ENCODE measurements at regions not wholly inside any gene's neighbourhood (a gene's known extent, or its start where the extent isn't known, plus 50 kb on each side); places are given as distances from the start of the nearest gene placed in this dataset.

DNA sequence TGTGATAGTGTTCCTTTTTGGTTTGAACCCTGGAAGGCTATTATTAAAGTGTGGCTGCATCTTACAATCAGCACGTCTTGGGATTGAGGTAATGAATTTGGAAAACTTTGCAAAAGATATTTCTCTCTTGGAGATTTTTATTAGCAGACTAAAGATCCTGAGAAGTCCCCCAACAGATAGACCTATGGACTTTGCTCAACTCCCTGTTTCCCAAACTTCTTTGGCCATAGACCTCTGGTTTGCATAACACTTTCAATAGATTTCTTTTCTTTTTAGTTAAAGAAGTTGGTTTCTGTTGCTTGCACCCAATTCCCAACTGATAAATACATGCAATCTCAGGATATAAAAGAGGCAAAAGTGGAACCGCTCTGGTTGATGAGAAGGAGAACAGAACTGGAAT lies 465.8 kb upstream of the PROK2 start:
- Histone ChIP-seq H3K23ac (ENCODE audit: insufficient read length, low read depth, low read length) (no peak overlapping the region), H3K14ac (ENCODE audit: insufficient read depth, low read length) (no peak overlapping the region), H3K56ac (ENCODE audit: insufficient read length, low read depth, low read length) (no peak overlapping the region), H2BK5ac (ENCODE audit: insufficient read length, low read length) (no peak overlapping the region), H4K91ac (ENCODE audit: insufficient read length, low read depth, low read length) (no peak overlapping the region), H3K4ac (ENCODE audit: low read depth, low read length) (no peak overlapping the region), H2BK12ac (ENCODE audit: insufficient read length, low read depth, low read length) (no peak overlapping the region), H2BK120ac (ENCODE audit: low read depth, low read length, poor library complexity, severe bottlenecking) (no peak overlapping the region), H3K79me1 (ENCODE audit: insufficient read depth, low read depth, low read length, poor library complexity, severe bottlenecking) (no peaks in the 10 kb centered on the region), H3K79me2 (ENCODE audit: insufficient read depth, low read length) (no peaks in the 10 kb centered on the region), H3K9me3 (ENCODE audit: control insufficient read depth, low read depth, low read length) (peaks cover 6% of the 10 kb centered on the region), H3K27me3 (ENCODE audit: insufficient read depth, low read length) (no peaks in the 10 kb centered on the region), H2BK20ac (ENCODE audit: low read depth, low read length, poor library complexity, severe bottlenecking) (no peak overlapping the region), H3K23me2 (ENCODE audit: insufficient read length, low read depth, low read length, poor library complexity, severe bottlenecking) (no peaks in the 10 kb centered on the region), H3K18ac (ENCODE audit: insufficient read length, low read depth, low read length) (no peak overlapping the region), H3K9ac (ENCODE audit: extremely low read depth, insufficient read length, low read length) (no peak overlapping the region), H4K8ac (replicated peaks; ENCODE audit: insufficient read length, low read depth, low read length) (no peak overlapping the region), H3K4me1 (ENCODE audit: insufficient read depth, low read length) (no peaks in the 10 kb centered on the region), H2AFZ (ENCODE audit: low read length) (no peak overlapping the region), H4K20me1 (ENCODE audit: control insufficient read depth, insufficient read depth, insufficient read length) (no peaks in the 10 kb centered on the region), H2BK15ac (ENCODE audit: low read depth, low read length) (no peak overlapping the region), H3K4me2 (ENCODE audit: insufficient read depth, insufficient read length, low read length) (no peak overlapping the region), H4K5ac (ENCODE audit: insufficient read length, low read depth, low read length) (no peak overlapping the region), H3T11ph (ENCODE audit: low read length) (no peak overlapping the region), H3K27ac (ENCODE audit: insufficient read length, low read depth, low read length) (no peak overlapping the region), H2AK5ac (ENCODE audit: insufficient read length, low read length) (no peak overlapping the region)
- no CpG with 5 or more reads among the region's 2 CpGs for WGBS (ENCODE audit: extremely low coverage, insufficient read length, low lambda C conversion rate)
- H3K27me3 Mint-ChIP-seq (ENCODE audit: low read depth): no peaks in the 10 kb centered on the region
- no peak for DNase-seq
- TF ChIP-seq, protein P1, sequence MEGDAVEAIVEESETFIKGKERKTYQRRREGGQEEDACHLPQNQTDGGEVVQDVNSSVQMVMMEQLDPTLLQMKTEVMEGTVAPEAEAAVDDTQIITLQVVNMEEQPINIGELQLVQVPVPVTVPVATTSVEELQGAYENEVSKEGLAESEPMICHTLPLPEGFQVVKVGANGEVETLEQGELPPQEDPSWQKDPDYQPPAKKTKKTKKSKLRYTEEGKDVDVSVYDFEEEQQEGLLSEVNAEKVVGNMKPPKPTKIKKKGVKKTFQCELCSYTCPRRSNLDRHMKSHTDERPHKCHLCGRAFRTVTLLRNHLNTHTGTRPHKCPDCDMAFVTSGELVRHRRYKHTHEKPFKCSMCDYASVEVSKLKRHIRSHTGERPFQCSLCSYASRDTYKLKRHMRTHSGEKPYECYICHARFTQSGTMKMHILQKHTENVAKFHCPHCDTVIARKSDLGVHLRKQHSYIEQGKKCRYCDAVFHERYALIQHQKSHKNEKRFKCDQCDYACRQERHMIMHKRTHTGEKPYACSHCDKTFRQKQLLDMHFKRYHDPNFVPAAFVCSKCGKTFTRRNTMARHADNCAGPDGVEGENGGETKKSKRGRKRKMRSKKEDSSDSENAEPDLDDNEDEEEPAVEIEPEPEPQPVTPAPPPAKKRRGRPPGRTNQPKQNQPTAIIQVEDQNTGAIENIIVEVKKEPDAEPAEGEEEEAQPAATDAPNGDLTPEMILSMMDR (conservative IDR thresholded peaks at IDR 0.05): no peak
- H3K27ac Mint-ChIP-seq: no peak overlapping the region
- H3K4me1 Mint-ChIP-seq: peaks cover 6 to 8% of the 10 kb centered on the region in 2 experiments
- no peak overlapping the region; a peak in 1 of 5 replicates for H3K4me3 Mint-ChIP-seq
- peaks cover 6% of the 10 kb centered on the region in 3 experiments; a peak in 6 of 7 replicates for H3K36me3 Mint-ChIP-seq (ENCODE audit: insufficient read depth in 1 of 3, low read depth in 3 of 3)
- peaks cover 10 to 11% of the 10 kb centered on the region in 2 experiments; a peak in 4 of 5 replicates for H3K9me3 Mint-ChIP-seq

Measured in H9 (cell line).